Stomach (tissue), 8 donors: ENCODE measurements at regions not wholly inside any gene's neighbourhood (a gene's known extent, or its start where the extent isn't known, plus 50 kb on each side); places are given as distances from the start of the nearest gene placed in this dataset.
A peak's percentile ranks its signal among the peaks of the same experiment; 100 is the strongest.

ENCODE experiments used
- DNase-seq, 2 donors: peaks; one replicate each; pipeline versions ENCODE4 v3.0.0 to v3.0.0-alpha.2; 2013 to 2019
- H3K27ac ChIP-seq, 5 donors: fragments of 200-600 bp in 4 of 5; sonication (generic) in 4 of 5; one replicate each; pipeline ENCODE4 v1.5.1; 2013 to 2019; ENCODE audit warnings: mild to moderate bottlenecking in 1 of 5, moderate library complexity in 1 of 5
- H3K27me3 ChIP-seq, 3 donors: fragments of 200-600 bp; sonication (generic); one replicate each; pipeline ENCODE4 v1.5.1; 2017 to 2019; ENCODE audit warnings: mixed run types in 1 of 3
- H3K36me3 ChIP-seq, 4 donors: fragments of 200-600 bp; sonication (generic); 1 replicate in 3 of 4; 2 replicates in 1 of 4; pipeline ENCODE4 v1.5.1; 2016 to 2019
- H3K4me1 ChIP-seq, 4 donors: fragments of 200-600 bp; sonication (generic); one replicate each; pipeline ENCODE4 v1.5.1; 2016 to 2019
- H3K4me3 ChIP-seq, 4 donors: fragments of 200-600 bp; sonication (generic) in 3 of 4; one replicate each; pipeline ENCODE4 v1.5.1; 2016 to 2019; ENCODE audit warnings: mild to moderate bottlenecking in 1 of 4
- H3K9me3 ChIP-seq, 4 donors: fragments of 200-600 bp; sonication (generic); one replicate each; pipeline ENCODE4 v1.5.1; 2016 to 2019
- EP300 ChIP-seq: sonication (generic); formaldehyde crosslinking; IDR thresholded peaks from one replicate; pipeline ENCODE4 v1.6.1; 2017; ENCODE audit warnings: antibody characterized with exemption
- POLR2A ChIP-seq, 4 donors: fragments of 450-650 bp; IDR thresholded peaks; one replicate each; pipeline ENCODE4 v1.6.1; 2016; ENCODE audit warnings: antibody characterized with exemption in 4 of 4, control low read depth in 2 of 4, mild to moderate bottlenecking in 1 of 4, moderate library complexity in 1 of 4
- POLR2AphosphoS5 ChIP-seq, 3 donors: sonication (generic); formaldehyde crosslinking; IDR thresholded peaks; one replicate each; pipeline ENCODE4 v1.6.1; 2016; ENCODE audit warnings: antibody characterized with exemption in 3 of 3
- WGBS, 5 donors: extraction: QIAGEN DNeasy Blood & Tissue Kit in 3 of 5; methylation state at CpG; one replicate each; pipeline versions ENCODE4 v1.1.5 to v1.1.7; 2013 to 2018; 5-methylcytosine and 5-hydroxymethylcytosine counted together
- intact Hi-C: fragments of 100-400 bp; cut with DNase I; formaldehyde crosslinking; loops from one replicate; pipeline ENCODE4 v1.15.1; 2023; ENCODE audit warnings: low total_unique reads
- TF ChIP-seq, protein P1 (sequence below), 7 experiments: fragments of 450-650 bp in 4 of 7; fragments of 200-600 bp in 3 of 7; sonication (generic) in 3 of 7; IDR thresholded peaks; one replicate each; pipeline ENCODE4 v1.5.1; 2016 to 2019; ENCODE audit warnings: antibody characterized with exemption in 7 of 7, control low read depth in 2 of 7, mild to moderate bottlenecking in 1 of 7
- donor health status: healthy with polysubstance abuse.
- donor health status: Bipolar disorder and iron deficiency.
- donor health status: healthy.

GRCh38 chr1:30535595-30536325, 187.6 kb downstream of the MATN1 start:
- no peak for DNase-seq
- no peaks in the 10 kb centered on the region for H3K36me3 ChIP-seq
- no peaks in the 10 kb centered on the region for H3K4me1 ChIP-seq
- H3K9me3 ChIP-seq: peaks cover 0 to 4% (median 1%) of the 10 kb centered on the region in 4 donors
- peaks cover 0 to 16% (median 5%) of the 10 kb centered on the region in 3 donors for H3K27me3 ChIP-seq
- no peak overlapping the region for H3K4me3 ChIP-seq
- H3K27ac ChIP-seq: no peak overlapping the region
- TF ChIP-seq, protein P1, sequence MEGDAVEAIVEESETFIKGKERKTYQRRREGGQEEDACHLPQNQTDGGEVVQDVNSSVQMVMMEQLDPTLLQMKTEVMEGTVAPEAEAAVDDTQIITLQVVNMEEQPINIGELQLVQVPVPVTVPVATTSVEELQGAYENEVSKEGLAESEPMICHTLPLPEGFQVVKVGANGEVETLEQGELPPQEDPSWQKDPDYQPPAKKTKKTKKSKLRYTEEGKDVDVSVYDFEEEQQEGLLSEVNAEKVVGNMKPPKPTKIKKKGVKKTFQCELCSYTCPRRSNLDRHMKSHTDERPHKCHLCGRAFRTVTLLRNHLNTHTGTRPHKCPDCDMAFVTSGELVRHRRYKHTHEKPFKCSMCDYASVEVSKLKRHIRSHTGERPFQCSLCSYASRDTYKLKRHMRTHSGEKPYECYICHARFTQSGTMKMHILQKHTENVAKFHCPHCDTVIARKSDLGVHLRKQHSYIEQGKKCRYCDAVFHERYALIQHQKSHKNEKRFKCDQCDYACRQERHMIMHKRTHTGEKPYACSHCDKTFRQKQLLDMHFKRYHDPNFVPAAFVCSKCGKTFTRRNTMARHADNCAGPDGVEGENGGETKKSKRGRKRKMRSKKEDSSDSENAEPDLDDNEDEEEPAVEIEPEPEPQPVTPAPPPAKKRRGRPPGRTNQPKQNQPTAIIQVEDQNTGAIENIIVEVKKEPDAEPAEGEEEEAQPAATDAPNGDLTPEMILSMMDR (IDR thresholded peaks at IDR 0.05): no peak
- no peak for TF ChIP-seq EP300
- no peak for TF ChIP-seq POLR2A (IDR thresholded peaks at IDR 0.05)
- TF ChIP-seq POLR2AphosphoS5 (IDR thresholded peaks at IDR 0.05): no peak
- intact Hi-C loops: no loop called here
- 52 to 62% (median 62%) methylated on average over 6 of the region's 6 CpGs for WGBS, 5 donors

DNA sequence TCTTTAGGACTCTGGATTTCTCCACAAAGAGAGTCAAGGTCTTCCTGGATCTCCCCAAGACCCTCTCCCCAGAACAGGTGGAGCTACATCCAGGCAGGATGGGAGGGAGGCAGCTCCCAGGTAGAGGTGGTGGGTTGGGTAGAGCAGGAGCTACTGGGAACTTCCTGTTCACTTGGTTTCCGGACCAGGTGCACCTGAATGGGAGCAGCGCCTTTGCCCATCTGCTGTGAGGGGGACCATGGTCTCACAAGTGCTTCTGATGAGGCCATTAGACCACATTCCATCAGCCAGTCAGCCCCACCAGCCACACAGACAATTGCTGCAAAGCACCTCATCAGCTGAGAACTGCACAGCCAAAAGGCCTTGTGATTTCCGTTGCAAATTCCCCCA, 188.8 kb downstream of the MATN1 start:
- peaks cover 0 to 4% (median 1%) of the 10 kb centered on the region in 4 donors for H3K9me3 ChIP-seq
- H3K4me1 ChIP-seq: no peaks in the 10 kb centered on the region
- no peak for DNase-seq
- H3K4me3 ChIP-seq: no peak overlapping the region
- peaks cover 0 to 15% (median 3%) of the 10 kb centered on the region in 3 donors for H3K27me3 ChIP-seq
- TF ChIP-seq POLR2A (IDR thresholded peaks at IDR 0.05): no peak
- TF ChIP-seq EP300: no peak
- TF ChIP-seq, protein P1 (IDR thresholded peaks at IDR 0.05): no peak
- no peak for TF ChIP-seq POLR2AphosphoS5 (IDR thresholded peaks at IDR 0.05)
- intact Hi-C loops: no loop called here
- 56 to 100% (median 58%) methylated on average over 2 to 3 of the region's 3 CpGs for WGBS, 5 donors
- H3K27ac ChIP-seq: no peak overlapping the region
- H3K36me3 ChIP-seq: no peaks in the 10 kb centered on the region

DNA sequence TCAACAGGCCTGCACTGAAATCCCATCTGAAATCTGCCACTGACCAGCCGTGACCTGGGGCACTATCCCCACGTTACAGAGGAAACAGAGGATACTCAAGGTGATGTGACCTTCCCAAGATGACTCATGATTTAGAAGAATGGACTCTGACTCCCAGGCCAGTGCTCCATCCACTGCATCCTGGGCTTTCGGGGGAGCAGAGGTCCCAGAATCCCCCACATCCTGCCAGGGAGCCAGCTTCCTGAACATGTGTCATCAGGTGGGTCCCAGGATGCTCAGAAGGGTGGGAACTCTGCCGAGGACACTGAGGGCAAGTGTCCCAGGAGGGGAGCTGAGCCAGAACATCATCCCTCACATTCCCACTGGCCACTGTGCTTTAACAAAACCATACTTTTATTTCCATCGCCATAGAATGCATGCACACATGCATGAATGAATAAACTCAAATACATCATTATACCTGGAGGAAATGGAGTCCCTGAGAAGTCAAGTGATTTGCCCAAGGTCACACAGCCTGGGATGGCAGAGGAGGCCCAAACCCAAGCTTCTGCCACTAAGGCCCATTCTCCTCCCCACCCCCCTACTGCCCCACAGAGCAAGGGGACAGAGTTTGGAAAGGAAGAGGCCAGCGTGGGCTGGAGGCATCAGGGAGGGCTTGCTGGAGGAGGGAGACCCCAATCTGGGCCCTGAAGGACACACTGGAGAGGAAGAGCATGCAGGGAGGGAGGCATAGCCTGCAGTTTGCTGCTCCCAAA, 189.4 kb downstream of the MATN1 start:
- WGBS, 5 donors: 59 to 71% (median 69%) methylated on average over 6 of the region's 6 CpGs
- Histone ChIP-seq H3K36me3 (no peaks in the 10 kb centered on the region), H3K4me1 (no peaks in the 10 kb centered on the region), H3K4me3 (no peak overlapping the region), H3K9me3 (peaks cover 0 to 4% (median 1%) of the 10 kb centered on the region in 4 donors), H3K27ac (no peak overlapping the region), H3K27me3 (peaks cover 0 to 15% (median 0%) of the 10 kb centered on the region in 3 donors)
- TF ChIP-seq POLR2A (IDR thresholded peaks at IDR 0.05) (no peak), EP300 (no peak), POLR2AphosphoS5 (IDR thresholded peaks at IDR 0.05) (no peak)
- TF ChIP-seq, protein P1 (IDR thresholded peaks at IDR 0.05): no peak
- intact Hi-C loops: no loop called here
- peak in 1 of 2 donors; percentile 7 for DNase-seq

DNA sequence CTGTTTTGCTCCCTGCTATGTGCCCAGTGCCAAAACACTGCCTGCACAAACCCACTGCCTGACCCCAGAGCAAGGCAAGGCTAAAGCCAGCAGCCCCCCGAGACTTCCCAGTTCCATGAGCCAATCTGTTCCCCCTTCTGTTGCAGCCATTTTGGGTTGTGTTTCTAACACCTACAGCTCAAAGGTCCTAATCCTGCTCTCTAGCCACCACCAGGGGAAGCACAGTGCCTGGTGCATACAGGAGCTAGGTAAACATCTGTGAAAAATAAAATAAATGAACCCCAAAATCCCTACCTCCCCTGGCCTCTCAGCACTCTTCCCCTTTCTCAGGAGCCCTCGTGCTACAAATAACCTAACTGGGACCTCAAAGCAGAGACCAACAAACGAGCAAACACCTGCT, 190.2 kb downstream of the MATN1 start:
- Histone ChIP-seq H3K4me1 (no peaks in the 10 kb centered on the region), H3K27me3 (peaks cover 0 to 15% (median 0%) of the 10 kb centered on the region in 3 donors), H3K4me3 (no peak overlapping the region), H3K36me3 (no peaks in the 10 kb centered on the region), H3K27ac (no peak overlapping the region), H3K9me3 (peaks cover 0 to 4% (median 1%) of the 10 kb centered on the region in 4 donors)
- TF ChIP-seq EP300 (no peak), POLR2A (IDR thresholded peaks at IDR 0.05) (no peak), POLR2AphosphoS5 (IDR thresholded peaks at IDR 0.05) (no peak)
- TF ChIP-seq, protein P1 (IDR thresholded peaks at IDR 0.05): no peak
- 44 to 65% (median 58%) methylated on average over 3 of the region's 3 CpGs for WGBS, 5 donors
- DNase-seq: peak in 1 of 2 donors; percentile 11
- intact Hi-C loops: no loop called here
